GM10266 (cell line): ENCODE measurements at regions not wholly inside any gene's neighbourhood (a gene's known extent, or its start where the extent isn't known, plus 50 kb on each side); places are given as distances from the start of the nearest gene placed in this dataset.

ENCODE experiments used
- DNase-seq: peaks from one replicate; pipeline ENCODE4 v3.0.0; 2012; ENCODE audit errors: extremely low spot score
- CTCF ChIP-seq: IDR thresholded peaks from 2 replicates; pipeline ENCODE4 v1.5.1; 2012; ENCODE audit warnings: mild to moderate bottlenecking, low read depth; ENCODE audit not compliant: control insufficient read depth, insufficient read depth; ENCODE audit errors: missing control alignments

- TF ChIP-seq CTCF: no peak
- no peak for DNase-seq
Measured at GRCh38 chr10:8453587-8453986, 399.1 kb downstream of the GATA3 start.

- TF ChIP-seq CTCF: no peak
- DNase-seq: no peak
Measured at GRCh38 chr10:8454357-8454756, 399.9 kb downstream of the GATA3 start.

- no peak for DNase-seq
- TF ChIP-seq CTCF: no peak
Measured at GRCh38 chr10:8455181-8455580, 400.7 kb downstream of the GATA3 start.

GRCh38 chr10:8456386-8456785 lies 401.9 kb downstream of the GATA3 start:
- DNase-seq: no peak
- TF ChIP-seq CTCF: no peak

GRCh38 chr10:8460626-8461025 lies 406.1 kb downstream of the GATA3 start:
- no peak for DNase-seq
- TF ChIP-seq CTCF: no peak

- no peak for TF ChIP-seq CTCF
- no peak for DNase-seq
Measured at GRCh38 chr10:8462565-8462964, 408.1 kb downstream of the GATA3 start.

- no peak for TF ChIP-seq CTCF
- no peak for DNase-seq
Measured at GRCh38 chr10:8463853-8464252, 409.4 kb downstream of the GATA3 start.
